ENCODE measurements at regions not wholly inside any gene's neighbourhood (a gene's known extent, or its start where the extent isn't known, plus 50 kb on each side); places are given as distances from the start of the nearest gene placed in this dataset.
"Not testable (repeated sequence)": the region's sequence is repeated elsewhere in the genome, so short reads cannot be mapped to it uniquely, and the experiment has no call there.

DNA sequence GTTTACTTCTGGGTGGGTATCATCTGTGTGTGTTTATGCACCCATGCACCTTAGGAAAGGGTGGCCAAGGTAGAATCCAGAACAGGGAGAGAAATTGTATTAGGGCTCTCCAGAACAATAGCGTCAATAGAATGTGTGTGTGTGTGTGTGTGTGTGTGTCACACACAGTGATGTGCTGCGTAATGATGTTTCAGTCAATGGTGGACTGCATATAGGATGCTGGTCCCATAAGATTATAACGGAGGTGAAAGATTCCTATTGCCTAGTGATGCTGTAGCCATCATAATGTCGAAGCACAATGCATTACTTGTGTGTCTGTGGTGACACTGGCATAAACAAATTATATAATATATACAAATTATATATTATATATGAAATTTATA is 69.3 kb upstream of the PRR23C start:
- DNase-seq (ENCODE audit: low read depth in 2 of 2): no peak

DNA sequence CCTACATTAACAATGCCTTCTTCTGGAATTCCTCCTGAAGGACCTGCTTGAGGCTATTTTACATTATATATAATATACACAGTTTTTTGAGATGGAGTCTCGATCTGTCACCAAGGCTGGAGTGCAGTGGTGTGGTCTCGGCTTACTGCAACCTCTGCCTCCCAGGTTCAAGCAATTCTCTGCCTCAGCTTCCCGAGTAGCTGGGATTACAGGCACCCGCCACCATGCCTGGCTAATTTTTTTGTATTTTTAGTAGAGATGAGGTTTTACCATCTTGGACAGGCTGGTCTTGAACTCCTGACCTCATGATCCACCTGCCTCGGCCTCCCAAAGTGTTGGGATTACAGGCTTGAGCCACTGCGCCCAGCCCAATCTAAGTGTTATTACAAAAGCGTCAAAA is 71.9 kb upstream of the PRR23C start:
- DNase-seq (ENCODE audit: low read depth in 2 of 2): not testable (repeated sequence)

DNA sequence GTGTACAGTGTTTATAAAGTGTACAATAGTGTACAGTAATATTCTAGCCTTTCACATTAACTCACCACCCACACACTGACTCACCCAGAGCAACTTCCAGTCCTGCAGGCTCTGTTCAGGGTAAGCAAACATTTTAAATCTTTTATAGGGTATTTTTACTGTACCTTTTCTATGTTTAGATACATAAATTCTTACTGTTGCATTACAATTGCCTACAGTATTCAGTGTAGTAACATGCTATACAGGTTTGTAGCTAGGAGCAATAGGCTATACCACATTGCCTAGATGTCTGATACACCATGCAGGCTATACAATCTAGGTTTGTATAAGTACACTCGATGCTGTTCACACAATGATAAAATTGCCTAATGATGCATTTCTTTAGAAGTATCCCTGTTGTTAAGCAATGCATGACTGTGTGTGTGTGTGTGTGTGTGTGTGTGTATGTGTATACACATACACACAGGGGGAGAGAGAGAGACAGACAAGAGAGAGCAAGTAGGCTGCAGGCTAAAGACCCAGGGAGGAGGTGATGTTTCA is 72.5 kb upstream of the PRR23C start:
- no peak for DNase-seq (ENCODE audit: low read depth in 2 of 2)

DNA sequence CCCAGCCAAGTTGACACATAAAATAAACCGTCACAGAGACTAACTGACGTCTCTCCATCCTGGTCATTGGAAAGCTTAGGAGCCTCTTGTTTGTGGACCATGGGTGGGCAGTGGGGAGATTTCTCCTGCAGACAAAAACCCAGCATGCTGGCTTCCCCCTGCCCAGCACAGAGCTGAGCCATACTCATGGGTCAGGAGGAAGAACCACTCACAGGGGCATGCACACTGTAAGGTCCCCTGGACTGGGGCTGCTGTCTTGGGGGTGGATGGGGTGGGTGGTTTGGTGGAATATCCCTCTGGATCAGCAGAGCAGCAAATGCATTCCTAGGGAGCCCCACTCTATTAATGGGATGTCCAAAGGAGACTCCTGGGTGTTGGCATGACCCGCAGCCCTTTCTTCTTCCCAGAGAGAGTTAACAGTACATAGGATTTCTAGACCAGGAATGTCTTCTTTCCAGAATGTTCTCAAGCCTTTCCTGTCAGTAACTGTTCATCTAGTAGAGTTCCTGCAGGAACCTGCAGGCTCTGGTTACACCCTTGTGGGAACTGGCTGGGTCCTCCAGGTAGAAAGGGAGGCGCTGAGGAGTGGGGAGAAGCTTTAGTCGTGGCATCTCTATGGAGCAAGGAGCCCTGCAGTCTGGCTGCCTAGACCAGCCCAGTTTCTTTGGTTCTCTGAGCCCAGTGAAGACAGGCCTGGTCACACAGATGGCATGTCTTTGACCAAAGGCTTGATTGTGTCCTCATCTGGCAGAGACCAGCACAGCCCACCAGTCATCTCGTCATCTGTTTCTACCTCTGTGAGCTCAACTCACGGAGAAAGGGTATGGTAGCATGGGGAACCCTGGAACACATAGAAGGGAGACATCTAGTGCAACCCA is 73.4 kb upstream of the PRR23C start:
- DNase-seq (ENCODE audit: low read depth in 2 of 2): no peak

DNA sequence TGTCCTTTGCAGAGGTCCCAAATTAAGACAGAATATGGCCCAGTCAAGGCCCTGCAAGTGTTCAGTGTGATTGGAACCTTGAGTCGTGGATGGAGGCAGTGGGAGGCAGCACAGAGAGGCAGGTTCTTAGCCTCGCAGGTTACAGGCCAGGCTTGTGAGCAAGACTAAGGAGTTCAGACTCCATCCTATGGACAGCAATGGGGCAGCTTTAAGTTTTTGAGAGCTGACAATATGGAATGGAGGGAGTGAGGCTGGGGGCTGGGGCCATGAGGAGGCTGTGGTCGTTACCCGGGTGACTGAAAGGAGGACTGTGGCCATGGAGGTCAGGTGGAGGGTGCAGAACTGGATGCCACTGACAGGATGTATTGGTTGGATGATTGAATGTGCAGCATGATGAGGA is 74.1 kb upstream of the PRR23C start:
- no peak for DNase-seq (ENCODE audit: low read depth in 2 of 2)

DNA sequence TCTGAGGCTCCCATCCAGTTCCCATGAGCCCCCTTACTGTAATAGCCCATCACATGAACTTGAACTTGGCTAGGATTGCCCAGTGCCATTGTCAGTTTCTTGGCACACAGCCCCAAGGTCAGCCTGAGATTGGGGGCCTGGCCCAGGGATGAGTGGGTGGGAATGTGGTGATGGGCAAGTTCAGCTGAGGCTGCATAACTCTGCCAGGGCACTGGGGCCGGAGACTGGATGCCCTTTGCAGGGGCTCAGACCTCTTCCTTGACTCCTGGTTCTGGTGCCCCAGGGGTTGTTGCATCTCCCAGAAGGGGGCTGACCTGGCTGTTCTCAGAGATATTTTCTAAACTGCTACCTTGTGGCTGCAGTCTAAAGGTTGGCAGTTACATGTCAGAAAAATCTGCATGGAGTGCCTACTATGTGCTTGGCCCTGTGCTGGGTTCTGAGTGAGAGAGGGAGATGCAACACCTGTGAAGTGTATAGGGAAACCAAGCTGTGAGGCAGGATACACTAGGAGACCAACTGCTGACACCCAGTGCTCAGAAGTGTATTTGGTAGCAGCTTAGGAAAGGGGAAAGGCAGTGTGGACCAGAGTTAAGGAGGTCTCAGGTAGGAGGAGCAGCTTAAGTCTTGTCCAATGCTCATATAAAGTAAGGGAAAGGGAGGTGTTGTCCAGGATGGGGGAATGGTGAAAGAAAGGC is 74.8 kb upstream of the PRR23C start:
- no peak for DNase-seq (ENCODE audit: low read depth in 2 of 2)

DNA sequence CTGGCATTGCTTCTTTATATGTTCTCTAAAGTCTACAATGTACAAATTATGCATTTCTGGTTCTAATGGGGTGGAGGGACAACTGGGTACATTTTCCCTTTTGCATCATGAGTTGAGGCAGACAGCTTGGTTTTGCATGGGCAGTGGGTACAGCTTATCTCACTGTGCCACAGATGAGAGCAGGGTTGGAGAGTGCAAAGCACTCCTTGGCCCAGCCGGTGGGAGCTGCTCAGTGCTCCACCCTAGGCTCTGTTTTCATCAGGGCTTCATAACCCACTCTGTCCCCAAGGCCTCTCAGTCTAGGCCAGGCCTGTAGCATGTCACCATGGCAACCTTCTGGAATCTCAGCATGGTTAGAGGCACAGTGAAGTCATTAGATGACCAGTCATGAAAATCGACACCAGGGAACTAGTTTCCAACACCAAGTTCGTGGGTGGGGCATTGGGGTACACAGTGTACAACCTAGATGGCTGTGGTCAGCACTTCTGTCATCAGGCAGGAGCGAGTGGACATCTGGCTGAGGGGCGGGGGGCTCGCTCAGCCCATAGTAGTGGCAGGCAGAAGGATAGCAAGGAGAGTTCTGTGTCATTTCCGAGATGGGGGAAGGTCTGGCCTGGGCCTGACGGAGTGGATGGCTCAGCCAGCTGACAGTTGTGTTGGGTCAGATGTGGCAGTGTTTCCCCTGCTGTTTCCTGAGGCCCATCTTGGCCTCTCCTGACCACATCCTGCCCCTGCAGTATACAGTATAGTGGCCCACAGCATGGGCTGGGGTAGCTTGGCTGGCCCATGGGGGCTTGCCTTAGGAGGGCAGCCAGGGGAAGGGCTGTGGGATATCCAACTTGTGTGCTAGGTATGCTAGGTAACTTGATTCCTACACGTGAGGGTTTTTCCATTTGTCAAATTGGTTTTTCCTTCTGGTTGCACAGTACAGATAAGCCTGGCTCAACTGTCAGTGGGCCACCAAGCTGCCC is 75.7 kb upstream of the PRR23C start:
- no peak for DNase-seq (ENCODE audit: low read depth in 2 of 2)

DNA sequence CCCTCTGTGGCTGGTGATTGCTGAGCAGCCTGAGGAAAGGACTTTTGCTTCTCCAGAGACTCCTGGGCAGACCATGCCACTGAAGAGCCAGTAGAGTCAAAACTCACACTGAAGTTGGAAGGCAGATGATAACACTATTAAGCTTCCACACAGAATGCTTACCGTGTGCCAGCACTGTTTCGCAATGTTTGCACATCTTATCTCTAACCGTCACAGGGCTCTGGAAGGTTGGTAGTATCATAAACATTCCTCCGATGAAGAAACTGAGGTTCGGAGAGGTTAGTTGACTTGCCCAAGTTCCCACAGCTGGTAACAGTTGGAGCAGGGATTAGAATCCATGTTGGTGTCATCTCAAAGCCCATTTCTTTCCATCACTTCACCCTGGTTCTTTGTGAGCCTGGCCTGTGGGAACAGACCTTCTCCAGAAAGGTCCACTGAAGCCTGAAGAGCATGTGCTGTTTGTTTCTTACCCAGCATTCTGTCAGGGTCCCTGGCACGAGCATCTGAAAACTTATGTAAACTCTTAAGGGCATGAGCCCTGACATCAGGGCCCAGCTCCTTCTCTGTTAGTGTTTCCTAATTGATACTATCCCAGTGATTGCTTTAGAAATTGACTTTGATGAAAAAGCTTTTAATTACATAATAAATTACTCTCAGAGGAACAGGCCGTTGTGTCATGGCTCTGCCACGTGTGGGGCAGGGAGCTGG is 77.0 kb upstream of the PRR23C start:
- DNase-seq (ENCODE audit: low read depth in 2 of 2): no peak

DNA sequence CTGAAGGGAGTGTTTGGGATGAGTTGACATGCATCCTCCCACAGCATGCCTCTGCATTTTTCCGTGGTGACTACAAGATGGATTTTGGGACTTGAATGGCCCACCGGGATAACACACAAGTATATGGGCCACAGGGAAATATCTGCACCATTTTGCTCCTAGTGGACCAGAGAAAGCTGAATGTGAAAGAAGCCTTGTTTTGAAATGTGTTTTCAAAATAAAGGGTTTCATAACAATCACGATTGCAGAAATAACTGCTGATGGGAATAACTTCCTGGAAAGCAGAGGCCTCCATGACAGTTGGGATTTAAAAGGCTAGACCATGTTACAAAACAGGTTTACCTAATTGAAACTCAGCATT is 77.5 kb upstream of the PRR23C start:
- DNase-seq (ENCODE audit: low read depth in 2 of 2): no peak

DNA sequence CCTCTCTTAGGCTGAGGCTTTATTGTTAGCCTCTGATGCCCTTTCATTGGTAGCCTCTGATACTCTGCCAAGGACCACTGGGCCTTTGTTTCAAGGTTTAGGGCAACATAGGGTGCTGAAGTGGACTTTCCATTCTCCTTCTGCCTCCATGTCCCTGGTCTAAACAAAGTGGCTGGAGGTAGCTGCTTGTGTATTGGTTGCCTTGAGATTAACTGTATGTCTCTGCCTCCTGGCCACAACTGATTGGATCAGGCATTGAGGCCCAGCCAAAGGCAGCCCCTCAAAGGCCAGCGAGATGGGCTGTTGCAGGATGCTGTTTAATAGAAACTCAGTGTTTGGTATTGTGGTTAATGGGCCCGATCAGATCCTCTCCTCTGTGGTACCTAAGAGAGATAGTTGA is 77.9 kb upstream of the PRR23C start:
- no peak for DNase-seq (ENCODE audit: low read depth in 2 of 2)

DNA sequence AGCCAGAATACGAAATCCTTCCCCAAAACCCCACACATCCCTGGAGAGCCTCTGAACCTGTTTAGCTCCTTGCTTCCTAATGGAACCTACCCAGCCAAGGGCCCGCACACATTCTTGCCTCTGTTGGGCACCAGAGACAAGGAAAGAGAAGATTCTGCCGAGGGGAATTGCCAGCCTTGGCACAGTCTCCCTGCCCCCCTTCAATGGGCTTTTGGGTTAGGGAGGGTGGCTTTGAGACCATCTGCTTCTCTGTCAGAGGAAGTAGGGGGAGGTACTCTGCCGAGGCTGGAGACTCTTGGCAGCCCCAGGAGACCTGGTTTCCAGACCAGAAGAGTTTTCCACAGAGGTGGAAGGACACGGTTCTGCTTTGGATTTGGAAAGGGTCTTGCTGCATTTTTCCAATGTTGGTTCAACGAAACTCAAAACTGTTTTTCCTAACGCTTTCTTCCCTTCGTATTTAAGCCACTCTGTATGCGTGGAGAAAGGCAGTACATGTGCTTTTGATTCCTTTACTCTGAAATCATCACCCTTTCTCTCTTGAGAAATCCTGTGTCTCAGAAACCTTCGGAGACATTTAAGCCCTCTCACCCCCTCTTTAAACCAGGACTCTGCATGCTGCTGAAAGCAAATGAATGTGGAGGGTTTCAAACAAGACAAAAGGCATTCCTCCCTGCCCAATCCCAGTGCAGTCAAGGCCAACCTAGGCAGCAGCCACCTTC is 78.8 kb upstream of the PRR23C start:
- DNase-seq (ENCODE audit: low read depth in 2 of 2): no peak

DNA sequence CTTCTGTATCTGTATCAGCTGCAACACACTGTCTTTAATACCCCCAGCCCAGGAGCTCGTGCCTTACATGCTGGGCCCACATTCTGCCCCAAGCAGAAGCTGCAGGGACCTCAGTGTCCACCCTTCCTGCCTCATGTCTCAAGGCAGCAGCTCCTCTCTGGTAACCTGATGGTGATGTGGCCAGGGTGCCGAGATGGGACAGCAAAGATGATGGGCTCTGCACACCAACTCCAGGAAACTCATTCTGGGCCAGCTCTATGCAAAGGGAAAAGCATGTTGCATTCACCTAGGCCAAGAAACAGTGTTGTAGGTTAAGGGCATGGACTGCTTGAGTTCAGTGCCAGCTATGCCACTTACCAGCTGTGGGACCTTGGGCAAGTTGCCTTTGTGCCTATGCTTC is 79.5 kb upstream of the PRR23C start:
- no peak for DNase-seq (ENCODE audit: low read depth in 2 of 2)

DNA sequence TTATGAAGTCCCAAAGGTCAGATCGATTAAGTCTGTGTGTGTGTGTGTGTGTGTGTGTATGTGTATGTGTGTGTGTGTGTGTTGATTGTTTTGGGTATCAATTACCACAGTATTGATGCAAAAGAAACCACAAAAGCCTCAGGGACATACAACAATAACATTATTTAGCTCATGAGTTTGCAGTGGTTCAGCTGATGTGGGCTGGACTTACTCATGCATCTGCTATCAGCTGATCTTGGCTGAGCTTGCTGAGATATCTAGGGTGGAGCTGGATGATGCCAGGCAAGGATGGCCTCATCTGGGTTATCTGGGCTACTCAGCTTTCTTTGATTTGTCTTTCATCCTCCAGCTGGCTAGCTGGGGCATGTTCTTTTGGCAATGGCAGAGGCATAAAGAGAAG is 82.4 kb upstream of the PRR23C start:
- DNase-seq (ENCODE audit: low read depth in 2 of 2): no peak

DNA sequence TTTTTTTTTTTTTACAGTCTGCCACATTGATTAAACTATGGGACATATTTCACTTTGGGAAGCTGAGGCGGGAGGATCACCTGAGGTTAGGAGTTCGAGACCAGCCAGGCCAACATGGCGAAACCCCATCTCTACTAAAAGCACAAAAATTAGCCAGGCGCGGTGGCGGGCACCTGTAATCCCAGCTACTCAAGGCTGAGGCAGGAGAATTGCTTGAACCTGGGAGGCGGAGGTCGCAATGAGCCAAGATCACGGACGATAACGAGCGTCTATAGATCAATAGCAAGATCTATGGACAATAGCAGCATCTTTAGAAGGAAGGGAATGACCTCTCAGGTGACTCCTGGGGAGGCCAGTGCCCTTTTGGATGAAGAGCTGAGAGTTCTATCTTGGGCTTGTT is 82.9 kb upstream of the PRR23C start:
- not testable (repeated sequence) for DNase-seq (ENCODE audit: low read depth in 2 of 2)

DNA sequence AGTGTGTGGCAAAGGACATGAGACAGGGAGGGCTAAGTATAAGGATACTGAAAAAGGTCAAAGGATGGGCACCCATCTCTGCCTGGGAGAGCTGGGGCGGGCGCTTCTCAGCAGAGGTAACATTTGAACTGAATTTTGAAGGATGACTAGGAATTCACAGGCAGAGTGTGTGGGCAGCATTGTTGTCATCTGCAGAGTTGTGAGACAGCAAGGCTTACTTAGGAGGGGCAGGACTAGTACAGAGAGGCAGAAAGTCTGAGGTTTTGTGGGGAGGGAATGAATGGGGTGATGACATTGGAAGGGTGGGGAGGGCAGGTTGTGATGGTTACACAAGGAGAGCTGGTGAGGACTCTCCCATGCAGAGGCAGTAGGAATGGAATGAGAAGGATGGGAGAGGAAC is 84.1 kb upstream of the PRR23C start:
- no peak for DNase-seq (ENCODE audit: low read depth in 2 of 2)

DNA sequence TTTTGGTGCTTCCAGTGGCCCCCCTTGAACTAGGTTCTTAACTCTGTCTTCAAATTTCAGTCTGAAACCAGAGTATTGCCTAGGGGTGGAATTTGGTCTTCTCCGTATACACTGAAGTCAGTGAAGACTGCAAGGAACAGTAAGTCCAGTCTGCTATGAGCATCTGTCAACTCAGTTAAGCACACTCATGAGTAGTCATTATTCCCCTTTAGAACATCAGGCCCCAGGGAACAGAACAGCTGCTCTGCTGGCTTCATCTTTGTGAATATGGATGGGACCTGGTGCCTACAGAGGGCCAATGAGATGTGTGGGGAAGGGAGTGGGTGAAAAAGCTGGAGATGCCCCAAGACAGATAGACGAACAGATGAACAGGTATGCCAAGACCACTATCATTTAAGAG is 85.2 kb upstream of the PRR23C start:
- no peak for DNase-seq (ENCODE audit: low read depth in 2 of 2)

DNA sequence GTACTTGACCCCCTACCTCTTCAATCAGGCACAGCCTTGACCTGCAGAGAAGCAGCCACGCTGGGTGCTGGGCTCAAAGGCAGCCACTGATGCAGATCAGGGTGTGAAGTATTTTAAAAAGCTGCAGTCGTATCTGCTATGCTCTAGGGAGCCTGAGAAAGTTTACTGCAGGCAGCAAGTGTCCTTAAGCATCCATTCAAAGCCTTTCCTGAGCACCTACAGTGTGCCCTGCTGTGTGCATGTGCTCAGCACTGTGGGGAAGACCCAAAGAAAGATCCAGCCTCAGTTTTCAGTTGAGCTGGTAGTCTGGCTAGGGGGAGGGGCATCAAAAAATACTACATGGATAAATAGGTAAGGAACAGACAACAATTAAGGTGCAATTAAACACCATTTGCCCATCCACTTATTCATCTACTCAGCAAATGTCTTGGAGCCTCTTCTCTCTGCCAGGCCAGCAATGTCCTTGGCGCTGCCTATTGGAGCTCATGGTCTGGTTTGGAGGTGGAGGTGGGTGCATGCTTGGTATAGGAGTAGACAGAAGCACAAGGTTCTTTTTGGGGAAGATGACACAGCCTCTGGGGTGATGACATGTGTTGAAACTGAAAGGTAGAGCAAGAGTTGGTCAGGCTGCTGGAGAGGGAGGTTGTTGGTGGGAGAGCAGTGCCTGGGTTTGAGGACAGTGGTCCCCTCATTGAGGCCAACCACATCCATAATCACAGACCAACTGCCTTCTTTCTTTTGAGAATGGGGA is 85.9 kb upstream of the PRR23C start:
- DNase-seq (ENCODE audit: low read depth in 2 of 2): no peak

DNA sequence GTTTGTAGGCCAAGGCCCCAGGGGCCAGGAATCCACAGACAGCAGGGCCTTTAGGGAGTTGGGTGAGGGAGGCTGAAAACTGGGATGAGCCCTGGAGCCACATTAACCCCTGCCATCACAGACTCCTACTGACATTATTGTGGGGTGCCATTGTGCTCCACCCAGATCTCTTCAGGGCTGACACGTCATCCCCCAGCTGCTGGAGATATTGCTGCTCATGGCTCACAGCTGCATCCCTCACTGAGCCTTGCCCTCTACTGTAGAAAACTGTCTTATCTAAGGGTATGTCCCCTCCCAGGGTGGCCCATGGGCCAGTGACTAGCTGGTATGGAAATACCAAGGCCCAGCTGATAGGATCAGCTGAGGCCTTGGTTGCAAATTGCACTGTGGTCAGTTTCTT is 87.3 kb upstream of the PRR23C start:
- no peak for DNase-seq (ENCODE audit: low read depth in 2 of 2)

DNA sequence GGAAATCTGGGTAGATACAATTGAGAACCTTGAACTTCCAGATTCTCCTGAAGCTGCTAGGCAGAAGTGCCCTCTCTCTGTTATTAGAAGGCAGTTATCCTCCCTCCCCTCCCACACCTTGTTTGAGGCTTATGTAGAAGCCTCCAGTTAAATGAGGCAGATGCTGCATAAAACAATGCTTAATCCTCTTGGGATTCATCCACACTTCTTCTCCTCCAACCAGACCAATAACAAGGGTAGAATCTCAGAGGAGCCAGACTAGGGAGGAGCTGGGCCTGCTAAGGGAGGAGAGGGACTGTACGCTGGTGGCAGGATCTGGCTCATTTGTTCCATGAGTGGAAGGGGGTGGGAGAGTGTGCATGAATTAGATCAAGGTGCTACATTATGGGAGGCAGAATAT is 88.3 kb upstream of the PRR23C start:
- no peak for DNase-seq (ENCODE audit: low read depth in 2 of 2)

Measured in stimulated activated CD4-positive, alpha-beta T cell treated with anti-CD3 and anti-CD28 coated beads, Interleukin-4, amount 100 ng/mL, for 48 hours (primary cell).